Spleen (tissue), 7 donors: ENCODE measurements at regions not wholly inside any gene's neighbourhood (a gene's known extent, or its start where the extent isn't known, plus 50 kb on each side); places are given as distances from the start of the nearest gene placed in this dataset.

ENCODE experiments used
- CTCF ChIP-seq, 11 experiments: fragments of 200-600 bp in 7 of 11; fragments of 450-650 bp in 4 of 11; sonication (generic) in 4 of 11; IDR thresholded peaks in 8 of 11; conservative IDR thresholded peaks in 3 of 11; 1 replicate in 7 of 11; 2 replicates in 4 of 11; pipeline versions ENCODE4 v1.4.0 to v1.8.0; 2016 to 2021; ENCODE audit warnings: antibody characterized with exemption in 11 of 11, inconsistent platforms in 4 of 11, mild to moderate bottlenecking in 1 of 11
- POLR2A ChIP-seq, 3 donors: fragments of 450-650 bp; IDR thresholded peaks; one replicate each; pipeline ENCODE4 v1.5.1; 2017; ENCODE audit warnings: antibody characterized with exemption in 3 of 3, mild to moderate bottlenecking in 1 of 3
- POLR2AphosphoS5 ChIP-seq, 3 donors: sonication (generic); formaldehyde crosslinking; IDR thresholded peaks; one replicate each; pipeline ENCODE4 v1.5.1; 2017; ENCODE audit warnings: antibody characterized with exemption in 3 of 3
- donor health status: DM: no; HTN: no; CAD: no; lungs with moderate emphysema.
- donor health status: DM: no; HTN: no; CAD: no.
- donor health status: DM: no; HTN: no; CAD: no.

- TF ChIP-seq CTCF (IDR thresholded peaks at IDR 0.05 in 8 of 11, conservative IDR thresholded peaks at IDR 0.05 in 3 of 11), result no peak
- TF ChIP-seq POLR2A (IDR thresholded peaks at IDR 0.05), result no peak
- TF ChIP-seq POLR2AphosphoS5 (IDR thresholded peaks at IDR 0.05), result no peak
Measured at GRCh38 chr13:89372193-89372592, 1701.0 kb downstream of the SLITRK5 start.
